Smooth muscle cell of the brain vasculature (primary cell): ENCODE measurements at regions not wholly inside any gene's neighbourhood (a gene's known extent, or its start where the extent isn't known, plus 50 kb on each side); places are given as distances from the start of the nearest gene placed in this dataset.
A peak's percentile ranks its signal among the peaks of the same experiment; 100 is the strongest.
"Not testable (repeated sequence)": the region's sequence is repeated elsewhere in the genome, so short reads cannot be mapped to it uniquely, and the experiment has no call there.

Experiments
- DNase-seq: peaks from one replicate; pipeline ENCODE4 v3.0.0-alpha.2; 2012; ENCODE audit warnings: low read depth, low spot score

DNA sequence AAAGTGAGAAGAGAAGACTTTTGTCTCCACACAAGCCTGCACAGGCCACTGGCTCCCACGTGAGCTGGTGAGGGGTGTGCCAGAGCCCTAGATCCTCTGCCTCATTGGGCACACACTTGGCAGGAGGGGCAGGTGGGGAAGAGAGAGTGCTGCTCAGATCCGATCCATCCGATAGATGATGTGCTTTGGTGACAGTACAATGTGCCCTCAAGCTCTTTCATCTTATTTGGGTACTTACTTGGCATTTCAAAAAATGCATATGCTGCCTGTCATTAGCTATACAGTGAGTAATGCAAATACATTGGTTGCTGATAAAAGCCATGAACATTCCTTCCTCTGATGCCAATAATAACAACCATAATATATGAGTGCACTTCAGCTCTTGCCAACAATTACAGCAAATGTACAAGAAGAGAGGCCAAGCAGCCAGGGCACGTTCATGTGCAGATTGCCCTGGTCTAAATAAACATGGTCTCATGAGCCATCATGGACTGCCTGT lies 255.3 kb downstream of the VAPA start:
- peak; percentile 44 for DNase-seq

DNA sequence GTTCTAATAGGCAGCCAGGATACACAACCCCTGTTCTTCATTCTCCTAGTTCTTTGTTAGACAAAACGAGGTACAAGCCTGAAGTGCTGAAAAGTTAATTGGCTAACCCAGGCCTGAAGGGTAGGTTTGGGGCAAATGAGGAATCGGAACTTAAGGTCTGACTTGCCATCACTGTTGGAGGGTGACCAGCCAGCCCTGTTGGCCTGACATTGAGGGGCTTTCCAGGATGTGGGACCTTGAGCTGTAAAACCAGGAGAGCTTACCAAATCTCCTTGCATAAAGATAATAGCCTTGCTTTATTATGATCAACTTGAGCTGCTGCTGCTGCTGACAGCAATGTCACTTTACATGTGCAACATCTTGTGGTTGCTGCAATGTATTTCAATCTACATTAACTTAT lies 256.0 kb downstream of the VAPA start:
- DNase-seq = no peak

DNA sequence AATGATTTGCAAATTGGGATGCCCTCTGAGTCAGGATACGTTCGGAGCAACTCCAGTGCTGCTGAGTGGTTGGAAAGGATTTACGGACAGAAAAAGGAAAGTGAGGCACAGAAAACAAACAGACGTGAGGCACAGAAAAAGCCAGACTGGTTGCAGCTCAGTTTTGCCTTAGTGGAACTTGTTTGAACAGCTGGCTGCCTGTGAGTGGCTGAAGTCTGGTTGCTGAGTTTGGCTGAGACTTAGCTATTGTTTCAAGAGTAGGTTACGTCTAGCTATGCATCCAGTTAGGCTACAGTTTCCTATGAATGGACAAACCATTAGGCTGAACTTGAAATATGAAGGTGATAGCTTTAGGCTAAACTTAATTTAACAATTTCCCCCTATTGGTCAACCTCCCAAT lies 256.6 kb downstream of the VAPA start:
- DNase-seq = no peak

DNA sequence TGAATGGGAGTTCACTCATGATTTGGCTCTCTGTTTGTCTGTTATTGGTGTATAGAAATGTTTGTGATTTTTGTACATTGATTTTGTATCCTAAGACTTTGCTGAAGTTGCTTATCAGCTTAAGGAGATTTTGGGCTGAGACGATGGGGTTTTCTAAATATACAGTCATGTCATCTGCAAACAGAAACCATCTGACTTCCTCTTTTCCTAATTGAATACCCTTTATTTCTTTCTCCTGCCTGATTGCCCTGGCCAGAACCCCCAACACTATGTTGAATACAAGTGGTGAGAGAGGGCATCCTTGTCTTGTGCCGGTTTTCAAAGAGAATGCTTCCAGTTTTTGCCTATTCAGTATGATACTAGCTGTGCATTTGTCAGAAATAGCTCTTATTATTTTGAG lies 261.5 kb downstream of the VAPA start:
- DNase-seq = not testable (repeated sequence)

DNA sequence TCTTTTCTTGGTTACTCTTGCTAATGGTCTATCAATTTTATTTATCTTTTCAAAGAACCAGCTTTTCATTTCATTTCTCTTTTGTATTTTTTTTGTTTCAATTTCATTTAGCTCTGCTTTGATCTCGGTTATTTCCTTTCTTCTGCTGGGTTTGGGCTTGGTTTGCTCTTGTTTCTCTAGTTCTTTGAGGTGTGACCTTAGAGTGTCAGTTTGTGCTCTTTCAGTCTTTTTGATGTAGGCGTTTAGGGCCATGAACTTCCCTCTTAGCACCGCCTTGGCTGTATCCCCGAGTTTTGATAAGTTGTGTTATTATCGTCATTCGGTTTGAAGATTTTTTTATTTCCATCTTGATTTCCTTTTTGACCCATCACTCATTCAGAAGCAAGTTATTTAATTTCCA lies 265.5 kb downstream of the VAPA start:
- not testable (repeated sequence) for DNase-seq

DNA sequence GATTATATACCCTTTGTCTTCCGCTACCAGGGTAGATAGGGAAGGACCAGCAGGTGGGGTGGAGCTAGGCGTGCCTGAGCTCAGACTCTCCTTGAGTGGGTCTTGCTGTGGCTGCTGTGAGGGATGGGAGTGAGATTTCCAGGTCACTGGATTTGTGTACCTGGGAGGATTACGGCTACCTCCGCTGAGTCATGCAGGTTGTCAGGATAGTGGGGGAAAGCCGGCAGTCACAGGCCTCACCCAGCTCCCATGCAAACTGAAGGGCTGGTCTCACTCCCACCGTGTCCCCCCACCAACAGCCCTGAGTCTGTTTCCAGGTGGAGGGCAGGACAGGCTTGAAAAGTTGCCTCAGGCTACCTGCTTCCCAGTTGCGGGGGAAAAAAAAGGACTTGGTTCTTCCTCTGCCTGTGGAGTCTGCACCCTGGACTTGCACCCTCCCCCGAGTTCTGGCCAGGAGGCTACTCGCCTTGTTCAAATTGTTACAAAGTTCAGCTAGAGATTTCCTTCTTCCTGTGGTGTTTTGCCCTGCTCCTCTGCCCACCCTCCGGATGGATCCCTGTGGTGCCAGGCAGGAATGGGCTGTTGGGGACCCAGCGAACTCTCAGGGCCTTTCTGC lies 268.3 kb downstream of the VAPA start:
- no peak for DNase-seq

DNA sequence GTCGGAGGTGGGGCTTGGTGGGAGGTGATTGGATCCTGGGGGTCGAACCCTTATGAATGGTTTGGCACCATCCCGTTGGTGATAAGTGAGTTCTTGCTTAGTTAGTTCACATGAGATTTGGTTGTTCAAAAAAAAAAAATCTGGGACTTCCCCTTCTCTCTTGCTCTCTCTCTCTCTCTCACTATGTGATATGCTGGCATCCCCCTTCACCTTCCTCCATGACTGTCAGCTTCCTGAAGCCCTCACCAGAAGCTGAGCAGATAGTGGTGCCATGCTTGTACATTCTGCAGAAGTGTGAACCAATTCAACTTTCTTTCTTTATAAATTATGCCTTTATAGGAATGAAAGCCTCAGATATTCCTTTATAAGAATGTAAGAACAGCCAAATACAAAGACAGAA lies 269.7 kb upstream of the APCDD1 start:
- DNase-seq = no peak

DNA sequence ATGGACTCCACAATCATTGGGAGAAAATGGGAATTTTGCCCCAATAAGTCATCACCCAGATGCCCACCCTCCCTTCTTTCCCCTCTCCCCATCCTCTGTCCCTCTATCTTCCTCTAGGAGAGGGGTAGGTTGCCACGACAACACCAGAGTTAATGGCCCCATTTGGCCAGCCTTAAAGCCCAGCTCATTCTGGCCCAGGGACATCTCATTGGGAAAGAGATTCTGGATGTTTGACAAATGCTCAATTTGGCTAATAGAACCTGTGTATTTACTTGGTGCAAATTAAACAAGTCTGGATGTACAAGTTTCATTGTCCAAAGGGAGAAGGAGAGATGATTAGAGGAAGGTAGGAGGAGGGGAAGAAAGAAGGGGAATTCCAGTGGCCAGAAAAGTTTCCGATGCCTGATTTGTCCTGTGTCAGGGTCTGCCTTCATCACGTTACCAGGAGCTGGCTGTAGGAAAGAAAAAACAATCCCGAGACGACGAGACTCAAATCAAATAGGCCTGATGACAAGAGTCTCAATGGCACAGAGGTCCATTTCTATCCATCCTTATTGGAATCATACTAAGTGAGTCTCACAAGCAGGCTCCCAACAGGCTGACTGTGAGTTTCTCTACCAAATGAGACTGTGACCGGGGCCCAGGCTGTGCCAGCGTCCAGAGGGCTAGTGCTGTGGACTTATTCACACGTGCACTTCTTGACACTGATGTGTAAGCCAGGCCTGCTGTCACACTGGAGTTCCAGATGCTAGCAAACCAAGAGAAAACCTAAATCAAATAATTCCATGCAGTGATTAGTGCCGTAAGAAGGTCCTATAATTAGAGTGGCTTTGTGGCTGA lies 265.2 kb upstream of the APCDD1 start:
- DNase-seq = no peak

DNA sequence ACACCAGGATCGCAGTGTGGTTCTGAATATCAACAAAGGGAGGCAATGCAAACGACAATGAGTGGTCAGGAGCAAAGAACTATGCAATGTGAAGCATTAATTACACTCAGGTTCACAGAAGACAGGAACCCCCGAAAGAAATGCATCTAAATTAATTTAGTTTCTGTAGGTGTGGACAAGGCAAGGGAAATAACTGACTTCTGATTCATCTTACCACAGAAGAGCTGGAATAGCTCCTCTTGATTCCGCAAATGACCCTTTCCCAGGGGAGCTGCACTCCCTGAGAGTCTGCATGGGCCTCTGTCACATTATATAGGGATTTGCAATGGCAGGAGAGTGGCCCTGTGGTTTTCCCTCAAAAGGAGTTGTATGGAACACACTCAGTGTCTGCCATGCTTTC lies 263.9 kb upstream of the APCDD1 start:
- no peak for DNase-seq

DNA sequence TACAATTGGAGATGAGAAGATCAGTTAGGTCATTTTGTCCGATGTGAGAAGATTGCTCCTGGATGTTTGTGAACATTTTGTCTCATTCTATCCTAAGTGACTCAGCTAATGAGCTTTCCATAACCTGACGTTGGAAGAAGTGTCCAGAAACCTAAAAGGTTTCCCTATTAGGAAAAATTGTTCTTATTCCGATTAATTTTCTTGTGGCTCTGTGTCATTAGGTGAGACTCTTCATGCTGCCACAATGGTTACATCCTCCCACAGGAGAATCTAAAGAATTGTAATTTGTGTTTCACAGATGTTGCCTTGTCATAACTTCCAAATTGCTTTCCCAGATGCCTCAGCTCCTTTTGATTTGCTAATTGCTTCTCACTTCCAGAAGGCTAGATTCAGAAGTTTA lies 261.0 kb upstream of the APCDD1 start:
- no peak for DNase-seq

DNA sequence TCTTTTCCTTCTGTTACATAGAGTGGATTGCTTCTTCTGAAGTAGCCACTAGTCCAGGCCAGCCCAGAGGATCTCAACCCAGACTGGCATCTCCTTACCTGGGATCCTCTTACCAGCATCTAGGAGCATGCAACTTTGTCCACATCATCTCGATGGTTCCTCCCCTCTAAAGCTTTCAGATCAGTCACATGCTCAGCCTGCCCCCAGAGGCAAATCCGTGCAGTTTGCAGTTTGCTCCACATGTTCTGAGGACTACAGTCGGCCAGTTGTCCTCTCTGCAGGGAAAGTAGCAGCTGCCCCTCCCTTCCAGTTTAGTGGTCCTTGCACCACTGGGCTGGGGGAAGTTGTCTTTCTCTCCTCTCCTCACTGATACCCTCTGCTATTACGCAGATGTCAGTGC lies 259.8 kb upstream of the APCDD1 start:
- no peak for DNase-seq

DNA sequence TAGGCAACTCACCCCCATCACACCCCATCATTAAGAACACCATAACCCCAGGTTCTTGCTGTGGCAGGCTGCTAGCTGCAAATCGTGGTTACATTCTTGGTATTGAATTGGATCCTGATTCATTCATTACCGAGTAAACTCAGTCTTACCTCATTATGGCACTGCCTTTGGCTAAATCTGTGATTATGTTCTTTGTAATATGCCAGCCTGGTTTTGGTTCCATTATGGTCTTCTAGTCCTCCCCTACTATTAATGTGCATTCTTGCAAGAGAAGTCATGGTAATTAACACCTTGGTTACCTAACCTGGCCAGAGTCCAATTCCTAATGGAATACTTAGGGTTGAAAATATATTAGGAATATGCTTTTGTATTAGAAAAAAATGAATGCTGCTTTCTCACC lies 258.9 kb upstream of the APCDD1 start:
- no peak for DNase-seq

DNA sequence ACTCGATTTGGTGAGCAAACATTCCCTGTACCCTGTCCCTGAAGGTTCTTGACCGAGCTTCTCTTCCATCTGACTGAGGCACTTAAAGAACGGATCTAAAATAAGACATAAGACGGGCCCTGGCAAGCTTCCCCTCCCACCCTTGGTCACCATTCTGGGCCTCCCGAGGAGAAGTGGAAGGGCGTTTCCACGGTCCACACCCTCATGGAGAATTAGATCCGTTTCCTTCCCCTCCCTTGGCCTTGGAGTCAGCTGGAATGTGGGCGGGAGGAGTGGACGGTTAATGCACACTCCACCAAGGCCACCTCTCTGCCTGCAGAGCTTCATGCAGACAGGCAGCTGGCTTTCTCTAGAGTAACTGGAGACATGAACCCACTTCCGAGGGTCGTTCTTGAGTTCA lies 257.3 kb upstream of the APCDD1 start:
- DNase-seq = no peak

DNA sequence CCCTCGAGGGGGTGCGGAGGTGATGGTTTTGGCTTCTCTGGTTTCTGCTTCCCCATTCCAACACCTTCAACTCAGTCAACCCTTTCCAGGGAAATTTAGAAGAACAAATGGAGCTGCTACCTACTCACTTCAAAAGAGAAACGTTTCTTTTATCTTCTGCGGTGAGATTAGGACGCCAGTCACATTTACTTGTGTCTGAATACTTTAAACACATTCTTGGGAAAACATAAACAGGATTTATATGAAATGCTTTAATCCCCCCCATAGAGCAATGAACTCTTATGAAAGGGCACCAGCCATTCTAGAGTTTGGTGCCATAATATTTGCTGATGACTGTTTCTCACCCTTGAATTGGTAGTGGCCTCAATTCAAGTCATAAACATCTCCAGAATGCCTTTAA lies 253.2 kb upstream of the APCDD1 start:
- no peak for DNase-seq

DNA sequence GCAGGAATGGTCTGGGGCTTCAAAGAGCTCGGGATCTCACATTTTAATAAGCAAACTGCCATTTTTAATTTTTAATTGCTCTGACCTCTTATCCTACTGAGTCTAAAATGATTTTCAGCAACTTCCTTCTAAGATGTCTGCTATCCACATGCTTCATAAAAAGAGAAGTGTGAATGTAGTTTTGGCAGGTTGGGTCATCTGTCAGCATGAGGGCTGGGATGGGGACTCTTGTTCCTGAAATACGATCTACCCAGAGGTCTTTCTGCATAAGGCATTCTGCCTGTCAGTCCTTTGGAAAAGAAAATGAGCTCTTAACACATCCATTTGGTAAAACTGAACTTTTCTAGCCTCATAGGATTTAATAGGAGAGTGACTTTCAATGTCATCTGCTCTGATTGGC lies 252.8 kb upstream of the APCDD1 start:
- DNase-seq = no peak

DNA sequence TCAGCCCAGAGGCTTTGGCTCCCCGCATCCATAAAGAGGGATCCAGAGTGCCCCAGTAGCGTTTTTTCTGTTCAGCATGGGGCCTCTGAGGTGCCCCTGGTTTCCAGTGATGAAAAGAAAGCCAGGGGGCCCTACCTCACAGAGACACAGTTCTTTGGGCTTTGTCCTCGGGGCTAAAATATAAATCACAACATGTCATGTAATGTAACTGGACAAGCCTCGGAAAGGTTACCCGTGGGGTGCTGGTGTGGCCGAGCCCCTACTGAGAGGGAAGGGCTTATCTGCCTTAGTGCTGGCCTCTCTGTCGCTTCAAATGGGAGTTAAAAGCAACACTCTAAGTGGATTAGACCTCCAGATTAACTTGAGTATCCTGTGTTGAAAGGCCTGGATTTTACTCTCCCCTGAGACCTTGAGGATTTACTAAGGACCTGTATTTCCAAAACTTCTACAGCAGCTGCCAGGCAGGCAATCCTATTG lies 251.6 kb upstream of the APCDD1 start:
- DNase-seq = no peak

DNA sequence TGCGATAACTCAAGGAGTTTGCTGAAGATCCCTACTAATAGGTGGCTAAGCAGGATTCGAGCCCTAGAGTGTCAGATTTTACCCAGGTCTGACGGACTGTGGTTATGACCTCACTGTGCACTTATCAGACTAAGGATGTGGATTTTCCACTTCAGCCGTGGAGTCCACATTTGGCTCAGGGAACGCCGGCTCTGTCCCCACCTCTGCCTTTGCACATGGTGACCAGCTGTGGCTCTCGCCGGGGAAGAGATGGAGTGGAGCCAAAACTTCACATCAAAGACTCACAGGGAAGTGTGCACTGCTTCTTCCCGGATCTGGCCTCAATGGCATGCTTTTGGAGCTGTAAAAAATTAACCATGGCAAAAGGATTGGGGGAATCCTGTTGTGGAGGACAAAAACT lies 249.3 kb upstream of the APCDD1 start:
- no peak for DNase-seq

DNA sequence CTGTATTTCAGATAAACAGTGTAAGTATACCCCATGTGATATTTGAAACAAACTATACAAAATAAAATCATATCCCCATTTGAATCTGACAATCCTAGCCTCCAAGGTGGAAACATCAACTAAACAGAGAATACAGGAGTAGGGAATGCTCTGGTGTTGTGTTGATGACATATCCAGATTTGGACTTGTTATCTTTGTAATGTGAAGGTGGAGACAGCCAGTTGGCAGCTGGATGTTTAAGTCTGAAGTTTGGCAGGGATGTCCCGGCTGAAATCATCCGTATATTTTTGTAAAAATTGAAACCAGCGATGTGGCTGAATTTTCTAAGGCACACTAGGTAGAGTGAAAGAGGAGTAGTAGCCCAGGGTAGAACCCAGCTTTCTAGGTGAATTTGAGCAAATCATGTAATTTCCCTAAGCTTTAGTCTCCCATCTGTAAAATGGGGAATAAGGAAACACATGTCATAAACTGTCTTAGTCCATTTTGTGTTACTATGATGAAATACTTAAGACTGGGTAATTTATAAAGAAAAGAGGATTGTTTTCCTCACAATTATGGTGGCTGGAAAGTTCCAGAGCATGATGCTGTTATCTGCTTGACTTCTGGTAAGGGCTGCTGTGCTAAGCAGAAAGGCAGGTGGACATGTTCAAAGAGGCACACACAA lies 246.6 kb upstream of the APCDD1 start:
- DNase-seq = no peak

DNA sequence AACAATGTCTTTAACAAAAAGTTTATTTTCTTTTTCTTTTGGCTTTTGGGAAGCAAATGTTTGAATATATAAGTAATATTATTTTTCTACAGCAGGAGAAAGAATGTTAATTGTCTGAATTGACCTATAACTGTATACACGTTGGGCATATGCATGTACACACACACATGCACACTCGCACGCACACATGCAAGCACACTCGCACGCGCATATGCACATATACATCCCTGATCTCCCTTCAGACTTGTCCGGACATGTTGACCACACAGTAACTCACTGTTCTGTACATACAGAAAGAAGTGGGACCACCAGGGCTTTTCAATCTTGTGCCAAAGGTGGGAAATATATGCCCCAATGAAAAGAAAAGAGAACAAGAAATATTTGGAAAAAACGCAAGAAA lies 245.1 kb upstream of the APCDD1 start:
- no peak for DNase-seq

DNA sequence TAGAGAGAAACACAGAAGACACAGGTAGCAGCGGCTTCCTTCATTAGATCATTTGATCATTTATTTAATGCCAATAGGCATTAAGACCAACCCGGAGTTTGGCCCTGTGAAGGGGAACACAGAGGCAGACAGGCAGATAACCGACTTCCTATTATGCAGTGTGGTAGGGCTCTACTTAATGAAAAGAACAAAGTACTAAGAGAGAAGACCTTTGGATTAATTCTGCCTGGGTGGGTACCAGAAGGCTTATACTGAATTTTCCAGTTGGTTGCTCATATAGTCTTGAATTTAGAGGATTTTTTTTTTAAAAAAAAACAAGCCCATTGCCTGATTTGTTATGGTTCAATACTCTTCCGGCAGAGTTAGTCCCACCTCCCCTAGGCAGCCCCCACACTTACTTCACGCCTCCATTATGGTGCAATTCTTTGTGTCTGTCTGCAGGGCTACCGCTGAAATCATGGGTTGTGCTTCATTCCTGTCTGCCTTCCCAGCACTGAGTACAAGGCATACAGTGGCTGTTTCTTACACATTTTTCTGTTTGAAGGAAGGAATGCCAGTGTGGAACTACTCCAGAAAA lies 244.3 kb upstream of the APCDD1 start:
- DNase-seq = no peak

DNA sequence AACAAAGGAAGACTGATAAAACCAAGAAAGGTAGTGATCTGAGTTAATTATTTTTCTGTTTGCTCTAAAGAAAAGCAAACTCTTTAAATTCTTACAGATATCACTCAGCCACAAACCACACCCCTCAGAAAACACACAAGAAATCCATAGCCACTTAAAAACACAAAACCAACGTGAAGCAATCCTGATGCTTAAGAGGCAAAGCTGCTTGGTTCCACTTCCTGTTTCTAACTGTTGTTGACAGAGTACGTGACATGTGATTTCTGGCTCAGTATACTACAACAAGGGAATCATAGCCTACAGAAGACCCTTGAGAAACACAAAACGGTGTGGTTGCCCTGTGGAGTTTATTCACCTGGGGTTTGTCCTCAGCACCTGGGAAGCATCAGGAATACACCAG lies 240.9 kb upstream of the APCDD1 start:
- no peak for DNase-seq

DNA sequence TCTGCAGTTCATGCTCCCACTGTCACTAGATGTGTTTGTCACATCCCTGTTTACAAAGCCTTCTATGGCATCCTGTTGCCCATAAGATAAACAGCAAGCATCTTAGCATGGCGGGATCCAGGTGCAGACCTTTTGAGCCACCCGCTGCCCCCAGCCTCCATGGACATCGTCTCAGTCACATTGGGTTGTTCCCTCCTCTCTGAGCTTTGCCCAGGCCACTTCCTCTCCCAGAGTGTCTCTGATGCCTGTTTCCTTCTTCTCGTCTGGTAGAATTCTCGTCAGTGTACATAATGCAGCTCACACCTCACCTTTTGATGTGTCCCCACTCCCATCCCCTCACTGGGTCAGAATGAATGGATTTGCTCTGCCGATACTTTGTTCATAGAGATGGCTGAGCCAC lies 239.0 kb upstream of the APCDD1 start:
- DNase-seq = no peak
